ENCODE measurements at regions not wholly inside any gene's neighbourhood (a gene's known extent, or its start where the extent isn't known, plus 50 kb on each side); places are given as distances from the start of the nearest gene placed in this dataset.

- Histone ChIP-seq H3K9me3 (no peaks in the 10 kb centered on the region), H3K36me3 (ENCODE audit: insufficient read depth in 1 of 2, low read depth in 1 of 2) (no peaks in the 10 kb centered on the region), H3K27ac (no peak overlapping the region), H3K4me3 (no peak overlapping the region), H3K27me3 (ENCODE audit: insufficient read depth in 3 of 3, low read length in 2 of 3) (no peaks in the 10 kb centered on the region), H3K4me1 (no peaks in the 10 kb centered on the region)
- 26 to 47% (median 36%) methylated on average over 1 of the region's 1 CpG for WGBS, 3 donors
- ATAC-seq (no peak), DNase-seq (no peak)
- intact Hi-C loops (cut with DNase I) = no loop called here
- TF ChIP-seq CTCF (IDR thresholded peaks at IDR 0.05) = no peak
Measured at GRCh38 chr2:122507261-122507660, 751.8 kb downstream of the TSN start.

GRCh38 chr2:122512091-122512490 lies 756.6 kb downstream of the TSN start:
- Histone ChIP-seq H3K36me3 (ENCODE audit: insufficient read depth in 1 of 2, low read depth in 1 of 2) (no peaks in the 10 kb centered on the region), H3K27ac (no peak overlapping the region), H3K27me3 (ENCODE audit: insufficient read depth in 3 of 3, low read length in 2 of 3) (no peaks in the 10 kb centered on the region), H3K9me3 (no peaks in the 10 kb centered on the region), H3K4me3 (no peak overlapping the region), H3K4me1 (no peaks in the 10 kb centered on the region)
- TF ChIP-seq CTCF (IDR thresholded peaks at IDR 0.05) = no peak
- intact Hi-C loops (cut with DNase I) = no loop called here
- WGBS, 3 donors = 47 to 57% (median 55%) methylated on average over 1 of the region's 1 CpG
- DNase-seq = no peak
- no peak for ATAC-seq

- Histone ChIP-seq H3K9me3 (no peaks in the 10 kb centered on the region), H3K4me1 (no peaks in the 10 kb centered on the region), H3K4me3 (no peak overlapping the region), H3K36me3 (ENCODE audit: insufficient read depth in 1 of 2, low read depth in 1 of 2) (no peaks in the 10 kb centered on the region), H3K27me3 (ENCODE audit: insufficient read depth in 3 of 3, low read length in 2 of 3) (no peaks in the 10 kb centered on the region), H3K27ac (no peak overlapping the region)
- no peak for ATAC-seq
- DNase-seq = no peak
- 72 to 73% (median 72%) methylated on average over 7 of the region's 7 CpGs for WGBS, 3 donors
- intact Hi-C loops (cut with DNase I) = no loop called here
- TF ChIP-seq CTCF (IDR thresholded peaks at IDR 0.05) = no peak
Measured at GRCh38 chr2:122514451-122514996, 759.1 kb downstream of the TSN start.

GRCh38 chr2:122515731-122516290 lies 760.4 kb downstream of the TSN start:
- no peak for ATAC-seq
- intact Hi-C loops (cut with DNase I) = no loop called here
- TF ChIP-seq CTCF (IDR thresholded peaks at IDR 0.05) = no peak
- Histone ChIP-seq H3K27me3 (ENCODE audit: insufficient read depth in 3 of 3, low read length in 2 of 3) (no peaks in the 10 kb centered on the region), H3K9me3 (no peaks in the 10 kb centered on the region), H3K4me3 (no peak overlapping the region), H3K4me1 (no peaks in the 10 kb centered on the region), H3K36me3 (ENCODE audit: insufficient read depth in 1 of 2, low read depth in 1 of 2) (no peaks in the 10 kb centered on the region), H3K27ac (no peak overlapping the region)
- no peak for DNase-seq
- 54 to 58% (median 55%) methylated on average over 5 of the region's 5 CpGs for WGBS, 3 donors

- no peak for TF ChIP-seq CTCF (IDR thresholded peaks at IDR 0.05)
- 63 to 73% (median 69%) methylated on average over 2 of the region's 2 CpGs for WGBS, 3 donors
- intact Hi-C loops (cut with DNase I) = no loop called here
Measured at GRCh38 chr2:122516775-122517174, 761.3 kb downstream of the TSN start.

More at GRCh38 chr2:122516775-122517174, 761.3 kb downstream of the TSN start:
- ATAC-seq (no peak), DNase-seq (no peak)
- no peak overlapping the region for H3K27ac ChIP-seq
- H3K4me3 ChIP-seq = no peak overlapping the region
- no peaks in the 10 kb centered on the region for H3K27me3 ChIP-seq (ENCODE audit: insufficient read depth in 3 of 3, low read length in 2 of 3)
- H3K4me1 ChIP-seq = no peaks in the 10 kb centered on the region
- H3K36me3 ChIP-seq (ENCODE audit: insufficient read depth in 1 of 2, low read depth in 1 of 2) = no peaks in the 10 kb centered on the region
- H3K9me3 ChIP-seq = no peaks in the 10 kb centered on the region
